HCT116 (cell line): ENCODE measurements at regions not wholly inside any gene's neighbourhood (a gene's known extent, or its start where the extent isn't known, plus 50 kb on each side); places are given as distances from the start of the nearest gene placed in this dataset.
"Not testable (repeated sequence)": the region's sequence is repeated elsewhere in the genome, so short reads cannot be mapped to it uniquely, and the experiment has no call there.

Experiments used
- ATAC-seq: fragments of 200-7000 bp; cut with Tn5 transposase; 2 replicates; pipeline ENCODE4 v1.9.1; 2020; ENCODE audit warnings: mild to moderate bottlenecking, moderate library complexity
- BruUV-seq: library from RNA; stranded (reverse); fragments of 400-500 nt; replicated peaks from 2 replicates; lab custom pipeline; 2021; lab: Mats Ljungman, UMichigan
- CTCF ChIA-PET: fragments of 300-600 bp; sonication (Branson Sonifier 250); formaldehyde crosslinking; loops from one replicate; lab custom pipeline; 2021; ENCODE audit warnings: antibody characterized with exemption; lab: Charles Lee
- POLR2A ChIA-PET: fragments of 300-600, 350-600 bp; sonication (Branson Sonifier 250); formaldehyde crosslinking; loops from one replicate; lab custom pipeline; 2021; ENCODE audit warnings: antibody characterized with exemption; lab: Charles Lee
- RAD21 ChIA-PET, 2 experiments: fragments of 300-600 bp; sonication (Branson Sonifier 250); formaldehyde crosslinking; loops; one replicate each; lab custom pipeline; 2023; ENCODE audit warnings: low total read pairs in 2 of 2; ENCODE audit not compliant: uncharacterized antibody in 2 of 2, unreplicated experiment in 2 of 2, low non-redundant PET in 1 of 2; lab: Charles Lee
- DNase-seq: peaks from one replicate; pipeline ENCODE4 v3.0.0-alpha.2; 2010; ENCODE audit warnings: low read depth, low spot score
- H2AFZ ChIP-seq: fragments of 200-600 bp; shearing (Covaris generic), sonication (generic); 2 replicates; pipeline ENCODE4 v1.6.1; 2017; ENCODE audit warnings: low read depth, mixed run types, mixed read lengths, antibody characterized with exemption, low read length; ENCODE audit not compliant: poor library complexity, severe bottlenecking
- H3K27ac ChIP-seq: 2 replicates; pipeline ENCODE4 v1.5.1; 2012; ENCODE audit warnings: low read depth, low read length
- H3K27me3 ChIP-seq: fragments of 200-600 bp; sonication (generic); 2 replicates; pipeline ENCODE4 v1.6.1; 2016; ENCODE audit warnings: mixed run types, low read length, mixed read lengths; ENCODE audit not compliant: insufficient read depth
- H3K36me3 ChIP-seq, 2 experiments: fragments of 200-500 bp in 1 of 2; fragments of 200-600 bp in 1 of 2; sonication (Bioruptor generic) in 1 of 2; sonication (generic) in 1 of 2; 2 replicates each; pipeline versions ENCODE4 v1.5.1 to v1.6.1; 2014 to 2016; ENCODE audit warnings: low read length in 2 of 2, inconsistent platforms in 1 of 2, mixed read lengths in 1 of 2, mixed run types in 1 of 2; ENCODE audit not compliant: insufficient read depth in 2 of 2, control insufficient read depth in 1 of 2
- H3K4me1 ChIP-seq, 2 experiments: fragments of 200-600 bp in 1 of 2; sonication (generic) in 1 of 2; 2 replicates each; pipeline versions ENCODE4 v1.5.1 to v1.6.1; 2012 to 2017; ENCODE audit warnings: low read length in 2 of 2, inconsistent platforms in 1 of 2, mild to moderate bottlenecking in 1 of 2, mixed read lengths in 1 of 2, mixed run types in 1 of 2, moderate library complexity in 1 of 2; ENCODE audit not compliant: insufficient read depth in 2 of 2, control insufficient read depth in 1 of 2
- H3K4me2 ChIP-seq: fragments of 200-600 bp; sonication (generic); 2 replicates; pipeline ENCODE4 v1.6.1; 2017; ENCODE audit warnings: mixed run types, low read length, mixed read lengths
- H3K4me3 ChIP-seq, 2 experiments: fragments of 200-600 bp in 1 of 2; sonication (generic) in 1 of 2; replicated peaks in 1 of 2; 2 replicates each; pipeline ENCODE4 v1.5.1; 2011 to 2016; ENCODE audit warnings: low read length in 2 of 2, control low read depth in 1 of 2, low read depth in 1 of 2, mild to moderate bottlenecking in 1 of 2, mixed read lengths in 1 of 2, mixed run types in 1 of 2
- H3K79me2 ChIP-seq: fragments of 200-600 bp; sonication (generic); 2 replicates; pipeline ENCODE4 v1.6.1; 2017; ENCODE audit warnings: mild to moderate bottlenecking, mixed run types, low read length, moderate library complexity, mixed read lengths; ENCODE audit not compliant: insufficient read depth
- H3K9ac ChIP-seq: fragments of 200-600 bp; sonication (generic); 2 replicates; pipeline ENCODE4 v1.6.1; 2016; ENCODE audit warnings: low read length, mixed read lengths
- H3K9me2 ChIP-seq: fragments of 200-600 bp; sonication (generic), shearing (Covaris generic); 2 replicates; pipeline ENCODE4 v1.6.1; 2017; ENCODE audit warnings: mixed run types, mild to moderate bottlenecking, moderate library complexity; ENCODE audit not compliant: insufficient read depth
- H3K9me3 ChIP-seq, 2 experiments: fragments of 200-500 bp in 1 of 2; fragments of 200-600 bp in 1 of 2; sonication (Bioruptor generic) in 1 of 2; sonication (generic) in 1 of 2; 2 replicates each; pipeline ENCODE4 v1.6.1; 2014 to 2017; ENCODE audit warnings: low read length in 2 of 2, mixed read lengths in 2 of 2, inconsistent platforms in 1 of 2, low read depth in 1 of 2, mild to moderate bottlenecking in 1 of 2, mixed run types in 1 of 2, moderate library complexity in 1 of 2; ENCODE audit not compliant: control insufficient read depth in 1 of 2, insufficient read depth in 1 of 2
- H4K20me1 ChIP-seq: fragments of 200-600 bp; sonication (generic), shearing (Covaris generic); 2 replicates; pipeline ENCODE4 v1.6.1; 2017; ENCODE audit warnings: mixed run types, mild to moderate bottlenecking, moderate library complexity; ENCODE audit not compliant: insufficient read depth
- intact Hi-C: fragments of 100-400 bp; cut with micrococcal nuclease; formaldehyde crosslinking; loops from 2 replicates; pipeline ENCODE4 v1.10.0; 2022

- CTCF ChIA-PET, H3K4me3 ChIP-seq, H3K79me2 ChIP-seq, POLR2A ChIA-PET, H3K4me1 ChIP-seq, H3K36me3 ChIP-seq, H3K27ac ChIP-seq, H2AFZ ChIP-seq, RAD21 ChIA-PET, DNase-seq, H3K9me2 ChIP-seq, ATAC-seq, H3K9me3 ChIP-seq, H3K27me3 ChIP-seq, BruUV-seq, intact Hi-C loops, H3K9ac ChIP-seq, H3K4me2 ChIP-seq, H4K20me1 ChIP-seq: not testable (repeated sequence)
These were observed 1690.6 kb downstream of the SPATA31A7 start for GRCh38 chr9:62880453-62880852.

- H3K9me2 ChIP-seq, H3K4me2 ChIP-seq, H2AFZ ChIP-seq, H4K20me1 ChIP-seq, BruUV-seq, H3K9ac ChIP-seq, DNase-seq, H3K36me3 ChIP-seq, H3K79me2 ChIP-seq, ATAC-seq, CTCF ChIA-PET, H3K27me3 ChIP-seq, H3K9me3 ChIP-seq, H3K27ac ChIP-seq, POLR2A ChIA-PET, H3K4me3 ChIP-seq, RAD21 ChIA-PET, intact Hi-C loops, H3K4me1 ChIP-seq: not testable (repeated sequence)
These were observed 1691.1 kb downstream of the SPATA31A7 start for GRCh38 chr9:62880971-62881370.

- CTCF ChIA-PET, H3K36me3 ChIP-seq, POLR2A ChIA-PET: not testable (repeated sequence)
These were observed 1692.0 kb downstream of the SPATA31A7 start for GRCh38 chr9:62881811-62882210.

GRCh38 chr9:62882717-62883116, 1692.9 kb downstream of the SPATA31A7 start:
- H3K9me3 ChIP-seq, H3K9ac ChIP-seq, DNase-seq, H3K9me2 ChIP-seq, intact Hi-C loops, POLR2A ChIA-PET, H4K20me1 ChIP-seq, H2AFZ ChIP-seq, H3K4me3 ChIP-seq, H3K4me1 ChIP-seq, H3K36me3 ChIP-seq, H3K79me2 ChIP-seq, CTCF ChIA-PET, H3K27me3 ChIP-seq, H3K4me2 ChIP-seq, BruUV-seq, H3K27ac ChIP-seq, RAD21 ChIA-PET, ATAC-seq: not testable (repeated sequence)

More at GRCh38 chr9:62881811-62882210, 1692.0 kb downstream of the SPATA31A7 start:
- ATAC-seq, H2AFZ ChIP-seq, H3K4me1 ChIP-seq, H3K79me2 ChIP-seq, H3K9me3 ChIP-seq, intact Hi-C loops, DNase-seq, H3K9me2 ChIP-seq, BruUV-seq, H3K27me3 ChIP-seq, RAD21 ChIA-PET, H3K9ac ChIP-seq, H4K20me1 ChIP-seq, H3K4me3 ChIP-seq, H3K4me2 ChIP-seq, H3K27ac ChIP-seq: not testable (repeated sequence)

GRCh38 chr9:62896692-62897091, 1706.9 kb downstream of the SPATA31A7 start:
- H3K9me3 ChIP-seq, H3K9me2 ChIP-seq, POLR2A ChIA-PET, H3K36me3 ChIP-seq, H3K27ac ChIP-seq, BruUV-seq, RAD21 ChIA-PET, H2AFZ ChIP-seq, CTCF ChIA-PET, H3K4me1 ChIP-seq, ATAC-seq, intact Hi-C loops, H3K4me2 ChIP-seq, H3K27me3 ChIP-seq, DNase-seq, H3K9ac ChIP-seq, H3K79me2 ChIP-seq, H3K4me3 ChIP-seq, H4K20me1 ChIP-seq: not testable (repeated sequence)
